Osteocyte (in vitro differentiated cells): ENCODE measurements at regions not wholly inside any gene's neighbourhood (a gene's known extent, or its start where the extent isn't known, plus 50 kb on each side); places are given as distances from the start of the nearest gene placed in this dataset.

ENCODE experiments used
- DNase-seq: peaks from one replicate; pipeline ENCODE4 v3.0.0; 2021; ENCODE audit warnings: mixed read lengths; ENCODE audit not compliant: unreplicated experiment; ENCODE audit errors: extremely low spot score
- H3K27ac Mint-ChIP-seq: one replicate; pipeline ENCODE4 v1.8.0; 2021; ENCODE audit warnings: mild to moderate bottlenecking, mixed read lengths; ENCODE audit not compliant: unreplicated experiment
- H3K27me3 Mint-ChIP-seq: one replicate; pipeline ENCODE4 v1.8.0; 2021; ENCODE audit warnings: mixed read lengths; ENCODE audit not compliant: unreplicated experiment
- H3K36me3 Mint-ChIP-seq: one replicate; pipeline ENCODE4 v1.8.0; 2021; ENCODE audit warnings: mixed read lengths; ENCODE audit not compliant: unreplicated experiment
- H3K4me1 Mint-ChIP-seq: one replicate; pipeline ENCODE4 v1.8.0; 2021; ENCODE audit warnings: mixed read lengths; ENCODE audit not compliant: unreplicated experiment
- H3K4me3 Mint-ChIP-seq: one replicate; pipeline ENCODE4 v1.8.0; 2021; ENCODE audit warnings: mild to moderate bottlenecking, moderate library complexity, mixed read lengths; ENCODE audit not compliant: unreplicated experiment
- H3K9me3 Mint-ChIP-seq: one replicate; pipeline ENCODE4 v1.8.0; 2021; ENCODE audit warnings: mixed read lengths; ENCODE audit not compliant: unreplicated experiment
- CTCF ChIP-seq: fragments of 200-600 bp; sonication (generic); IDR thresholded peaks from 2 replicates; pipeline ENCODE4 v1.5.0; 2021; ENCODE audit warnings: antibody characterized with exemption, mild to moderate bottlenecking, moderate library complexity

- TF ChIP-seq CTCF = no peak
- Mint-ChIP-seq H3K4me1 (no peaks in the 10 kb centered on the region), H3K36me3 (no peaks in the 10 kb centered on the region), H3K9me3 (peaks cover 16% of the 10 kb centered on the region), H3K4me3 (no peak overlapping the region), H3K27ac (no peak overlapping the region), H3K27me3 (no peaks in the 10 kb centered on the region)
- no peak for DNase-seq
These were observed 256.1 kb upstream of the OBI1 start for GRCh38 chr13:78915015-78915414.

- TF ChIP-seq CTCF = no peak
- no peaks in the 10 kb centered on the region for H3K4me1 Mint-ChIP-seq
- H3K9me3 Mint-ChIP-seq = peaks cover 16% of the 10 kb centered on the region
- no peak for DNase-seq
- H3K27me3 Mint-ChIP-seq = no peaks in the 10 kb centered on the region
- H3K4me3 Mint-ChIP-seq = no peak overlapping the region
- no peak overlapping the region for H3K27ac Mint-ChIP-seq
- H3K36me3 Mint-ChIP-seq = no peaks in the 10 kb centered on the region
These were observed 254.7 kb upstream of the OBI1 start for GRCh38 chr13:78913656-78914055.

- no peak for TF ChIP-seq CTCF
- no peak overlapping the region for H3K4me3 Mint-ChIP-seq
- H3K4me1 Mint-ChIP-seq = no peaks in the 10 kb centered on the region
- DNase-seq = no peak
- H3K27ac Mint-ChIP-seq = no peak overlapping the region
- H3K9me3 Mint-ChIP-seq = peaks cover 19% of the 10 kb centered on the region
- no peaks in the 10 kb centered on the region for H3K27me3 Mint-ChIP-seq
- H3K36me3 Mint-ChIP-seq = no peaks in the 10 kb centered on the region
These were observed 251.2 kb upstream of the OBI1 start for GRCh38 chr13:78910147-78910546.

GRCh38 chr13:78909276-78909675 is 250.3 kb upstream of the OBI1 start:
- peaks cover 19% of the 10 kb centered on the region for H3K9me3 Mint-ChIP-seq
- no peaks in the 10 kb centered on the region for H3K27me3 Mint-ChIP-seq
- no peak for DNase-seq
- no peak overlapping the region for H3K4me3 Mint-ChIP-seq
- H3K27ac Mint-ChIP-seq = no peak overlapping the region
- H3K4me1 Mint-ChIP-seq = no peaks in the 10 kb centered on the region
- no peak for TF ChIP-seq CTCF
- no peaks in the 10 kb centered on the region for H3K36me3 Mint-ChIP-seq

DNA sequence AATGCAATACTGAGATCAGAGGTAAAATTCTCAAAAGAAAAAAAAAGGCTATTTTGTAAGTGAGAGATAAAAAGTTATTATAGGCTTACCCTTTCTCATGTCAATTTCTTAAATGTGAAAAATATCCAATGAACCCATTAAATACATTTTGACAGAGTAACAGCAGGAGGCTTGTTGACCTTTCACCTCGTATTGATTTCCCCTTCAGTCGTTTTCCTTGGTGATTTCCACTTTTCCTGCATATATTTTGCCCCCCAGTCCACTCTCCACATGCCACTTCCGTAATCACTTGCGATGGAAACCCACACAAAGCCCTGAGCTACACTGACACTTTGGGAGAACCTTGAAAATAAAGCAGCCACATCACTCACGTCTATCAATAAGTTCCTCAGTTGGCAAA is 248.1 kb upstream of the OBI1 start:
- TF ChIP-seq CTCF = no peak
- Mint-ChIP-seq H3K27ac (no peak overlapping the region), H3K9me3 (peaks cover 11% of the 10 kb centered on the region), H3K36me3 (no peaks in the 10 kb centered on the region), H3K27me3 (no peaks in the 10 kb centered on the region), H3K4me3 (no peak overlapping the region), H3K4me1 (no peaks in the 10 kb centered on the region)
- no peak for DNase-seq
